GM12878 (cell line): ENCODE measurements at regions not wholly inside any gene's neighbourhood (a gene's known extent, or its start where the extent isn't known, plus 50 kb on each side); places are given as distances from the start of the nearest gene placed in this dataset.

Experiments
- ASH2L ChIP-seq: fragments of 300-600, 200-600 bp; sonication (generic); IDR thresholded peaks from 2 replicates; pipeline ENCODE4 v1.6.1; 2017; ENCODE audit warnings: low read depth, mild to moderate bottlenecking, borderline replicate concordance
- CTCF ChIP-seq, 3 experiments: IDR thresholded peaks in 2 of 3; conservative IDR thresholded peaks in 1 of 3; 2 replicates each; pipeline ENCODE4 v1.5.1; 2011; ENCODE audit warnings: low read depth in 3 of 3, low read length in 3 of 3, mild to moderate bottlenecking in 3 of 3, control low read depth in 2 of 3, moderate library complexity in 2 of 3, inconsistent platforms in 1 of 3, mixed read lengths in 1 of 3; ENCODE audit not compliant: control insufficient read depth in 2 of 3, insufficient read depth in 1 of 3; ENCODE audit errors: extremely low read depth in 1 of 3
- EGR1 ChIP-seq, 2 experiments: IDR thresholded peaks; 1 replicate in 1 of 2; 2 replicates in 1 of 2; pipeline ENCODE4 v1.6.1; 2011 to 2012; ENCODE audit warnings: low read depth in 2 of 2, low read length in 2 of 2, borderline replicate concordance in 1 of 2, mild to moderate bottlenecking in 1 of 2, moderate library complexity in 1 of 2
- HDAC2 ChIP-seq: fragments of 200-600 bp; sonication (generic); IDR thresholded peaks from 2 replicates; pipeline ENCODE4 v1.6.1; 2017
- KAT2A ChIP-seq: conservative IDR thresholded peaks from 2 replicates; pipeline ENCODE4 v1.6.1; 2011; ENCODE audit warnings: low read depth, low read length; ENCODE audit not compliant: control insufficient read depth
- SIN3A ChIP-seq: IDR thresholded peaks from 2 replicates; pipeline ENCODE4 v1.6.1; 2012; ENCODE audit warnings: low read depth, low read length, improper control_type of control experiment

- TF ChIP-seq CTCF (IDR thresholded peaks at IDR 0.05 in 2 of 3, conservative IDR thresholded peaks at IDR 0.05 in 1 of 3; ENCODE audit: control insufficient read depth in 2 of 3, extremely low read depth in 1 of 3, insufficient read depth in 1 of 3, low read depth in 3 of 3, low read length in 3 of 3) (no peak), HDAC2 (no peak), SIN3A (no peak), EGR1 (IDR thresholded peaks at IDR 0.05; ENCODE audit: borderline replicate concordance in 1 of 2, low read depth in 2 of 2, low read length in 2 of 2) (no peak), KAT2A (no peak), ASH2L (no peak)
Measured at GRCh38 chr2:10235099-10235908, 67.4 kb upstream of the HPCAL1 start.
